ENCODE measurements at regions not wholly inside any gene's neighbourhood (a gene's known extent, or its start where the extent isn't known, plus 50 kb on each side); places are given as distances from the start of the nearest gene placed in this dataset.

DNA sequence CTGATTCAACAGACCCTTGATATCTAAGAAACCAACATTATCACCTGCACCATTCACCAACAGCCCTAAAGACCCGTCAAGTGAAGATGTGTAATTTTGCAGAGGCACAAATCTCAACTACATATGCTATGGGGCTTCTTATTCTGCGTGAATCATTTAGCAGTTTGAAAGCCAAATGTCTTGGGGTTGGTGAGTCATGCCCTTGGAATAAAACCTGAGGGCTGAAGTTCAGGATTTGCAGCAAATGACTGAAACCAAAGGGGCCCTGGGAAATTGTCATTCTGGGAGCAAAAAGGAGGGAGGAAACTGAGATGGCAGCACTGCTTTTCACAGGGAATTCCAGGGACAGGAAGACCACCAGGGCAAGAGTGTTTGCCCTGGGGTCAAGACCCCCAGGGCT lies 79.2 kb upstream of the TNR start:
- TF ChIP-seq, protein P1, sequence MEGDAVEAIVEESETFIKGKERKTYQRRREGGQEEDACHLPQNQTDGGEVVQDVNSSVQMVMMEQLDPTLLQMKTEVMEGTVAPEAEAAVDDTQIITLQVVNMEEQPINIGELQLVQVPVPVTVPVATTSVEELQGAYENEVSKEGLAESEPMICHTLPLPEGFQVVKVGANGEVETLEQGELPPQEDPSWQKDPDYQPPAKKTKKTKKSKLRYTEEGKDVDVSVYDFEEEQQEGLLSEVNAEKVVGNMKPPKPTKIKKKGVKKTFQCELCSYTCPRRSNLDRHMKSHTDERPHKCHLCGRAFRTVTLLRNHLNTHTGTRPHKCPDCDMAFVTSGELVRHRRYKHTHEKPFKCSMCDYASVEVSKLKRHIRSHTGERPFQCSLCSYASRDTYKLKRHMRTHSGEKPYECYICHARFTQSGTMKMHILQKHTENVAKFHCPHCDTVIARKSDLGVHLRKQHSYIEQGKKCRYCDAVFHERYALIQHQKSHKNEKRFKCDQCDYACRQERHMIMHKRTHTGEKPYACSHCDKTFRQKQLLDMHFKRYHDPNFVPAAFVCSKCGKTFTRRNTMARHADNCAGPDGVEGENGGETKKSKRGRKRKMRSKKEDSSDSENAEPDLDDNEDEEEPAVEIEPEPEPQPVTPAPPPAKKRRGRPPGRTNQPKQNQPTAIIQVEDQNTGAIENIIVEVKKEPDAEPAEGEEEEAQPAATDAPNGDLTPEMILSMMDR (IDR thresholded peaks at IDR 0.05): no peak
- TF ChIP-seq POLR2AphosphoS5 (IDR thresholded peaks at IDR 0.05) (no peak), EP300 (IDR thresholded peaks at IDR 0.05) (no peak), POLR2A (IDR thresholded peaks at IDR 0.05) (no peak)
- no peaks in the 10 kb centered on the region for H3K4me1 ChIP-seq
- no peak for ATAC-seq
- no peaks in the 10 kb centered on the region for H3K27me3 ChIP-seq
- no peak overlapping the region for H3K4me3 ChIP-seq
- H3K27ac ChIP-seq: no peak overlapping the region
- H3K36me3 ChIP-seq: no peaks in the 10 kb centered on the region
- WGBS, 2 donors (ENCODE audit: low coverage in 1 of 2): 33 to 94% methylated on average over 1 to 2 of the region's 2 CpGs
- H3K9me3 ChIP-seq: peaks cover 0 to 10% (median 0%) of the 10 kb centered on the region in 3 donors

GRCh38 chr1:175820456-175821025 lies 77.1 kb upstream of the TNR start:
- Histone ChIP-seq H3K9me3 (peaks cover 0 to 10% (median 0%) of the 10 kb centered on the region in 3 donors), H3K36me3 (no peaks in the 10 kb centered on the region), H3K4me1 (no peaks in the 10 kb centered on the region), H3K27me3 (no peaks in the 10 kb centered on the region), H3K27ac (no peak overlapping the region), H3K4me3 (no peak overlapping the region)
- no peak for ATAC-seq
- 85 to 90% methylated on average over 5 of the region's 6 CpGs for WGBS, 2 donors (ENCODE audit: low coverage in 1 of 2)
- TF ChIP-seq EP300 (IDR thresholded peaks at IDR 0.05) (no peak), POLR2A (IDR thresholded peaks at IDR 0.05) (no peak), POLR2AphosphoS5 (IDR thresholded peaks at IDR 0.05) (no peak)
- TF ChIP-seq, protein P1 (IDR thresholded peaks at IDR 0.05): no peak

GRCh38 chr1:175818929-175819328 lies 75.5 kb upstream of the TNR start:
- ATAC-seq: no peak
- Histone ChIP-seq H3K27ac (no peak overlapping the region), H3K4me3 (no peak overlapping the region), H3K4me1 (no peaks in the 10 kb centered on the region), H3K9me3 (peaks cover 0 to 10% (median 0%) of the 10 kb centered on the region in 3 donors), H3K27me3 (no peaks in the 10 kb centered on the region), H3K36me3 (no peaks in the 10 kb centered on the region)
- TF ChIP-seq, protein P1 (IDR thresholded peaks at IDR 0.05): no peak
- TF ChIP-seq POLR2A (IDR thresholded peaks at IDR 0.05): no peak
- no peak for TF ChIP-seq POLR2AphosphoS5 (IDR thresholded peaks at IDR 0.05)
- WGBS, 2 donors (ENCODE audit: low coverage in 1 of 2): 40 to 67% methylated on average over 1 of the region's 1 CpG

DNA sequence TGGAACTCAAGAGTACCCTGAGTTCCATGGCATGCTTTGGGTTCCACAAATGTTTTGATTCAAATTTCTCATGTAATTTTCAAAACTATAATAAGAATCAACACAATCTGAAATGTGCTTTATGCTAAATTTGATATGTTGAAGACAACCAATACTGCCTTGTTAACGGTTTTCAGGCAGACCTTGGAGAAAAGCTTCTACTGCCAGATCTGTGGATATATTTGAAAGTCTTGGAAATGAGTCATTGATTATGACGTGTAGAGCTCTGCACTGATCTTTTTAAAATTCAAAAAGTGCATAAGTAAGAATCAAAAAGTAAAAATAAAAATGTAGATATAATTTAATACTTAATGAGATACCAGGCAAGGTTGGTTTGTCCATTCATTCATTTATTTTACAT lies 74.0 kb upstream of the TNR start:
- Histone ChIP-seq H3K36me3 (no peaks in the 10 kb centered on the region), H3K27me3 (no peaks in the 10 kb centered on the region), H3K27ac (no peak overlapping the region), H3K9me3 (peaks cover 0 to 15% (median 0%) of the 10 kb centered on the region in 3 donors), H3K4me3 (no peak overlapping the region), H3K4me1 (no peaks in the 10 kb centered on the region)
- WGBS, 2 donors (ENCODE audit: low coverage in 1 of 2): 48 to 57% methylated on average over 1 to 2 of the region's 2 CpGs
- TF ChIP-seq POLR2A (IDR thresholded peaks at IDR 0.05) (no peak), EP300 (IDR thresholded peaks at IDR 0.05) (no peak), POLR2AphosphoS5 (IDR thresholded peaks at IDR 0.05) (no peak)
- TF ChIP-seq, protein P1 (IDR thresholded peaks at IDR 0.05): no peak
- no peak for ATAC-seq

DNA sequence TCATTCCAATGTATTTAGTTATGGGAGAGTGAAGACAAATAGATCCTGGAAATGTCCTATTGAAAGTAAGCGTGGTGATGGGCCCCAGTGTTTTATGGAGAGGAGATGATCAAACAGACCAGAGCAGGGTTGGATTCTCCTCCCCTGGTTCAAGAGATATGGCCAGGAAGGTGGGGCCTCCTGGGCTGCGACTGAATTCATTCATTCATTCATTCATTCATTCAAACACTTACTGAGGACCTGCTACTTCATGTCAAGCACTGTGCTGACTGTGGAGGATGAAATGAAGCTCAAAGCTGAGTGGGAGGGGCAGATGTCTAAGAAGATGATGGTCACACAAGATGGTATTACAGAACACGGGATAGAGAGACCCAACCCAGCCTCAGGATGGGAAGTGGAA lies 71.5 kb upstream of the TNR start:
- no peak overlapping the region for H3K4me3 ChIP-seq
- H3K27me3 ChIP-seq: no peaks in the 10 kb centered on the region
- WGBS, 2 donors (ENCODE audit: low coverage in 1 of 2): 31 to 60% methylated on average over 2 to 3 of the region's 3 CpGs
- no peak overlapping the region for H3K27ac ChIP-seq
- TF ChIP-seq EP300 (IDR thresholded peaks at IDR 0.05) (no peak), POLR2AphosphoS5 (IDR thresholded peaks at IDR 0.05) (no peak), POLR2A (IDR thresholded peaks at IDR 0.05) (no peak)
- TF ChIP-seq, protein P1 (IDR thresholded peaks at IDR 0.05): no peak
- peaks cover 0 to 8% (median 0%) of the 10 kb centered on the region in 3 donors for H3K9me3 ChIP-seq
- no peaks in the 10 kb centered on the region for H3K36me3 ChIP-seq
- ATAC-seq: no peak
- H3K4me1 ChIP-seq: no peaks in the 10 kb centered on the region

Data from gastroesophageal sphincter (tissue), 4 donors.